ENCODE measurements at regions not wholly inside any gene's neighbourhood (a gene's known extent, or its start where the extent isn't known, plus 50 kb on each side); places are given as distances from the start of the nearest gene placed in this dataset.

DNA sequence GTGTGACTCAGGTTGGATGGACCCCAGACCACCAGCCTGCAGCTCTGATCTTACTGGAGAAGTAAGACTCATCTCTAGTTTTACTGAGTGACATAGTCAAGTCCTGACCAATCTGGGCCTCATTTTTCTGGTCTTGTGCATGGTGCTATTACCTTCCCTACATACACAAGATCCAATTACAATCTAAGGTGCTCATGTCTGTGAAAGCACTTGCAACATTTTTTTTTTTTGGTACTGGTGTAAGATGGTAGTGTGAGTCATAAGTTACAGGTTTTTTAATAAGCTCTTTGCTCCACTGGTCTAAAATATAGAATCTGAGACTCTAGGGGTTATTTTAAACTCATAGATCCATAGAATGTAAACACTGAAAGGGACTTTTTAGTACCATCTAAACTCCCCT lies 117.3 kb upstream of the EFEMP1 start:
- TF ChIP-seq EZH2 (IDR thresholded peaks at IDR 0.05) (no peak), FOXP2 (optimal IDR thresholded peaks at IDR 0.05; ENCODE audit: control extremely low read depth, extremely low read length, insufficient read depth) (no peak)
